HepG2 (cell line): ENCODE measurements at regions not wholly inside any gene's neighbourhood (a gene's known extent, or its start where the extent isn't known, plus 50 kb on each side); places are given as distances from the start of the nearest gene placed in this dataset.

Experiments
- CBX1 ChIP-seq: IDR thresholded peaks from one replicate; pipeline ENCODE4 v1.6.1; 2016; ENCODE audit warnings: antibody characterized with exemption, low read depth
- ESRRA ChIP-seq: sonication (generic); formaldehyde crosslinking; IDR thresholded peaks from 2 replicates; pipeline ENCODE4 v1.5.1; 2020; ENCODE audit warnings: mild to moderate bottlenecking, low read depth, missing genetic modification reagents
- NFYB ChIP-seq: sonication (generic); formaldehyde crosslinking; IDR thresholded peaks from 2 replicates; pipeline ENCODE4 v1.4.0; 2020; ENCODE audit warnings: missing genetic modification reagents
- POLR2A ChIP-seq, 2 experiments: IDR thresholded peaks; 2 replicates each; pipeline ENCODE4 v1.6.1; 2011; ENCODE audit warnings: low read depth in 2 of 2, low read length in 2 of 2, mild to moderate bottlenecking in 1 of 2, moderate library complexity in 1 of 2; ENCODE audit not compliant: insufficient read depth in 1 of 2
- TF ChIP-seq, protein P1 (sequence below): sonication (generic); formaldehyde crosslinking; IDR thresholded peaks from 2 replicates; pipeline ENCODE4 v1.4.0; 2020; ENCODE audit warnings: missing genetic modification reagents
- TF ChIP-seq, protein P2 (sequence below): sonication (generic); formaldehyde crosslinking; IDR thresholded peaks from 2 replicates; pipeline ENCODE4 v1.4.0; 2020; ENCODE audit warnings: missing genetic modification reagents

DNA sequence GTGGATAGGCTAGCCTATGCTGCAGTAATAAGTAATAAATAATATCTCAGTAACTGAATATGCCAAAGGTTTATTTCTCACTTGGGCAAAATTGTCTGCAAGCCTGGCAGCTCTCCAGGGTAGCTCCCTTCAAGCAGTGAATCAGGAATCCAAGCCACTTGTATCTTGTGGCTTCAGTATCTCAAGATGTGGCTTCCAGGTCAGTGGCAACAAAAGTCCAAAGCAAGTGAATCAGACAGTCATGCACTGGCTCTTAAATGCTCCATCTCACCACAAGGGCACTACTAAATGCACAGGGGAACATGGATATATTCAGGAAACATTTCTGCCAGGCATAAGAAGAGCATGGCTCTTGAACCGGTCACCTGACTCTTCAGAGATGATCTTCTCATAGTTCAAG, 126.3 kb downstream of the KCTD12 start:
- TF ChIP-seq, protein P1, sequence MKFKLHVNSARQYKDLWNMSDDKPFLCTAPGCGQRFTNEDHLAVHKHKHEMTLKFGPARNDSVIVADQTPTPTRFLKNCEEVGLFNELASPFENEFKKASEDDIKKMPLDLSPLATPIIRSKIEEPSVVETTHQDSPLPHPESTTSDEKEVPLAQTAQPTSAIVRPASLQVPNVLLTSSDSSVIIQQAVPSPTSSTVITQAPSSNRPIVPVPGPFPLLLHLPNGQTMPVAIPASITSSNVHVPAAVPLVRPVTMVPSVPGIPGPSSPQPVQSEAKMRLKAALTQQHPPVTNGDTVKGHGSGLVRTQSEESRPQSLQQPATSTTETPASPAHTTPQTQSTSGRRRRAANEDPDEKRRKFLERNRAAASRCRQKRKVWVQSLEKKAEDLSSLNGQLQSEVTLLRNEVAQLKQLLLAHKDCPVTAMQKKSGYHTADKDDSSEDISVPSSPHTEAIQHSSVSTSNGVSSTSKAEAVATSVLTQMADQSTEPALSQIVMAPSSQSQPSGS (CRISPR knock-in tag), result no peak
- TF ChIP-seq NFYB (CRISPR knock-in tag) (no peak), POLR2A (IDR thresholded peaks at IDR 0.05; ENCODE audit: insufficient read depth in 1 of 2, low read depth in 2 of 2, low read length in 2 of 2) (no peak), ESRRA (no peak), CBX1 (no peak)
- TF ChIP-seq, protein P2, sequence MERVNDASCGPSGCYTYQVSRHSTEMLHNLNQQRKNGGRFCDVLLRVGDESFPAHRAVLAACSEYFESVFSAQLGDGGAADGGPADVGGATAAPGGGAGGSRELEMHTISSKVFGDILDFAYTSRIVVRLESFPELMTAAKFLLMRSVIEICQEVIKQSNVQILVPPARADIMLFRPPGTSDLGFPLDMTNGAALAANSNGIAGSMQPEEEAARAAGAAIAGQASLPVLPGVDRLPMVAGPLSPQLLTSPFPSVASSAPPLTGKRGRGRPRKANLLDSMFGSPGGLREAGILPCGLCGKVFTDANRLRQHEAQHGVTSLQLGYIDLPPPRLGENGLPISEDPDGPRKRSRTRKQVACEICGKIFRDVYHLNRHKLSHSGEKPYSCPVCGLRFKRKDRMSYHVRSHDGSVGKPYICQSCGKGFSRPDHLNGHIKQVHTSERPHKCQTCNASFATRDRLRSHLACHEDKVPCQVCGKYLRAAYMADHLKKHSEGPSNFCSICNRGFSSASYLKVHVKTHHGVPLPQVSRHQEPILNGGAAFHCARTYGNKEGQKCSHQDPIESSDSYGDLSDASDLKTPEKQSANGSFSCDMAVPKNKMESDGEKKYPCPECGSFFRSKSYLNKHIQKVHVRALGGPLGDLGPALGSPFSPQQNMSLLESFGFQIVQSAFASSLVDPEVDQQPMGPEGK (CRISPR knock-in tag), result no peak
